Ovary (tissue), 3 donors: ENCODE measurements at regions not wholly inside any gene's neighbourhood (a gene's known extent, or its start where the extent isn't known, plus 50 kb on each side); places are given as distances from the start of the nearest gene placed in this dataset.
"Not testable (repeated sequence)": the region's sequence is repeated elsewhere in the genome, so short reads cannot be mapped to it uniquely, and the experiment has no call there.

ENCODE experiments used
- POLR2A ChIP-seq: fragments of 450-650 bp; IDR thresholded peaks from one replicate; pipeline ENCODE4 v1.6.1; 2017; ENCODE audit warnings: antibody characterized with exemption, mild to moderate bottlenecking, moderate library complexity
- TF ChIP-seq, protein P1 (sequence below), 3 donors: fragments of 450-650 bp in 2 of 3; fragments of 200-600 bp in 1 of 3; IDR thresholded peaks; one replicate each; pipeline versions ENCODE4 v1.5.1 to v1.8.0; 2016 to 2022; ENCODE audit warnings: antibody characterized with exemption in 3 of 3, mild to moderate bottlenecking in 1 of 3
- donor health status: DM: no; HTN: no; CAD: no.

DNA sequence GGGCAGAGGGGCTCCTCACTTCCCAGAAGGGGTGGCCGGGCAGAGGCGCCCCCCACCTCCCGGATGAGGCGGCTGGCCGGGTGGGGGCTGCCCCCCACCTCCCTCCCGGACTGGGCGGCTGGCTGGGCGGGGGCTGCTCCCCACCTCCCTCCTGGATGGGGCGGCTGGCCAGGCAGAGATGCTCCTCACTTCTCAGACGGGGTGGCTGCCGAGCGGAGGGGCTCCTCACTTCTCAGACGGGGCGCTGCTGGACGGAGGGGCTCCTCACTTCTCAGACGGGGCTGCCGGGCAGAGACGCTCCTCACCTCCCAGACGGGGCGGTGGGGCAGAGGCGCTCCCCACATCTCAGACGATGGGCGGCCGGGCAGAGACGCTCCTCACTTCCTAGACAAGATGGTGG lies 573.3 kb downstream of the C6orf118 start:
- TF ChIP-seq, protein P1, sequence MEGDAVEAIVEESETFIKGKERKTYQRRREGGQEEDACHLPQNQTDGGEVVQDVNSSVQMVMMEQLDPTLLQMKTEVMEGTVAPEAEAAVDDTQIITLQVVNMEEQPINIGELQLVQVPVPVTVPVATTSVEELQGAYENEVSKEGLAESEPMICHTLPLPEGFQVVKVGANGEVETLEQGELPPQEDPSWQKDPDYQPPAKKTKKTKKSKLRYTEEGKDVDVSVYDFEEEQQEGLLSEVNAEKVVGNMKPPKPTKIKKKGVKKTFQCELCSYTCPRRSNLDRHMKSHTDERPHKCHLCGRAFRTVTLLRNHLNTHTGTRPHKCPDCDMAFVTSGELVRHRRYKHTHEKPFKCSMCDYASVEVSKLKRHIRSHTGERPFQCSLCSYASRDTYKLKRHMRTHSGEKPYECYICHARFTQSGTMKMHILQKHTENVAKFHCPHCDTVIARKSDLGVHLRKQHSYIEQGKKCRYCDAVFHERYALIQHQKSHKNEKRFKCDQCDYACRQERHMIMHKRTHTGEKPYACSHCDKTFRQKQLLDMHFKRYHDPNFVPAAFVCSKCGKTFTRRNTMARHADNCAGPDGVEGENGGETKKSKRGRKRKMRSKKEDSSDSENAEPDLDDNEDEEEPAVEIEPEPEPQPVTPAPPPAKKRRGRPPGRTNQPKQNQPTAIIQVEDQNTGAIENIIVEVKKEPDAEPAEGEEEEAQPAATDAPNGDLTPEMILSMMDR (IDR thresholded peaks at IDR 0.05) = not testable (repeated sequence)
- TF ChIP-seq POLR2A = not testable (repeated sequence)
